Uterus (tissue), 2 donors: ENCODE measurements at regions not wholly inside any gene's neighbourhood (a gene's known extent, or its start where the extent isn't known, plus 50 kb on each side); places are given as distances from the start of the nearest gene placed in this dataset.

ENCODE experiments used
- POLR2A ChIP-seq, 2 donors: fragments of 450-650 bp; IDR thresholded peaks; one replicate each; pipeline ENCODE4 v1.6.1; 2016; ENCODE audit warnings: antibody characterized with exemption in 2 of 2, mild to moderate bottlenecking in 1 of 2, moderate library complexity in 1 of 2
- TF ChIP-seq, protein P1 (sequence below), 4 experiments: fragments of 200-600 bp in 2 of 4; fragments of 450-650 bp in 2 of 4; sonication (generic) in 2 of 4; IDR thresholded peaks; one replicate each; pipeline ENCODE4 v1.5.1; 2016 to 2019; ENCODE audit warnings: antibody characterized with exemption in 4 of 4, mild to moderate bottlenecking in 2 of 4, moderate library complexity in 1 of 4

DNA sequence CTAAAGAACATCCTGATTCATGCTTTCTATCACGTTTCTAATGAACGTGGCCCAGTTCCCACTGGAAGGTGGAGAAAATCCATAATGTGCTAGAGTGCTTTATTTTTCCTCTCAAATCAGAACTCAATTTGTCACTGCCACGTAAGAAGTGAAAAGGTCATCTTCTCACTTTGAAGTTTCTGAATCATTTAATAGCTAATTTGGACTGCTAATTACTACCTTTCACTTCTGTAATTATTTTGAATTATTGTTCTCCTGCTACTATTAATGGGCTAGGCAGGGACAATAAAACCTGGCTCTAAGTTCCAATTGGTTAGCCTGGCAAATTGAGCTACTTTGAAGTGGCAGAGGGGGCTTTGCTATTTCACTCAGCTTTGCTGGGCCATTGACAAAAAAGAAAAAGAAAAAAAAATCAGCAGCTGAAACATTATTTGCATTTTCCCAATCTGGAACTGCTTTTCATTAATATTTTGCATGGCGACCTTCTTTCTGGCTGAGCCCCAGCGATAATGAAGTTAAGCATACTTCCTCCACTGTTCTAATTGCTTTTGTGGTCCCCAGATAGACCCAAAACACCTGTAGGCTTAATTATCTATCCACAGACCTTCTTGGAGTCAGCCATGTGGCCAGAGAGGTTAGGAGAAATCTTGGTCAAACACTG lies 264.2 kb downstream of the SEC23IP start:
- TF ChIP-seq, protein P1, sequence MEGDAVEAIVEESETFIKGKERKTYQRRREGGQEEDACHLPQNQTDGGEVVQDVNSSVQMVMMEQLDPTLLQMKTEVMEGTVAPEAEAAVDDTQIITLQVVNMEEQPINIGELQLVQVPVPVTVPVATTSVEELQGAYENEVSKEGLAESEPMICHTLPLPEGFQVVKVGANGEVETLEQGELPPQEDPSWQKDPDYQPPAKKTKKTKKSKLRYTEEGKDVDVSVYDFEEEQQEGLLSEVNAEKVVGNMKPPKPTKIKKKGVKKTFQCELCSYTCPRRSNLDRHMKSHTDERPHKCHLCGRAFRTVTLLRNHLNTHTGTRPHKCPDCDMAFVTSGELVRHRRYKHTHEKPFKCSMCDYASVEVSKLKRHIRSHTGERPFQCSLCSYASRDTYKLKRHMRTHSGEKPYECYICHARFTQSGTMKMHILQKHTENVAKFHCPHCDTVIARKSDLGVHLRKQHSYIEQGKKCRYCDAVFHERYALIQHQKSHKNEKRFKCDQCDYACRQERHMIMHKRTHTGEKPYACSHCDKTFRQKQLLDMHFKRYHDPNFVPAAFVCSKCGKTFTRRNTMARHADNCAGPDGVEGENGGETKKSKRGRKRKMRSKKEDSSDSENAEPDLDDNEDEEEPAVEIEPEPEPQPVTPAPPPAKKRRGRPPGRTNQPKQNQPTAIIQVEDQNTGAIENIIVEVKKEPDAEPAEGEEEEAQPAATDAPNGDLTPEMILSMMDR (IDR thresholded peaks at IDR 0.05), result no peak
- TF ChIP-seq POLR2A (IDR thresholded peaks at IDR 0.05), result no peak
